Keratinocyte (primary cell): ENCODE measurements at regions not wholly inside any gene's neighbourhood (a gene's known extent, or its start where the extent isn't known, plus 50 kb on each side); places are given as distances from the start of the nearest gene placed in this dataset.

Source experiments
- DNase-seq: peaks from one replicate; pipeline ENCODE4 v3.0.0-alpha.2; 2011; ENCODE audit warnings: low read depth, missing footprints, low spot score
- FAIRE-seq: peaks from 2 replicates; lab custom pipeline; 2011; peaks lifted over from hg19 to GRCh38; lab: Jason Lieb, UNC
- H2AFZ ChIP-seq: 2 replicates; pipeline ENCODE4 v1.6.0; 2012; ENCODE audit warnings: low read length, control low read depth, inconsistent platforms; ENCODE audit not compliant: control insufficient read depth
- H3K27ac ChIP-seq: 2 replicates; pipeline ENCODE4 v1.5.1; 2011; ENCODE audit warnings: low read length; ENCODE audit not compliant: control insufficient read depth, insufficient read depth
- H3K27me3 ChIP-seq: 3 replicates; pipeline ENCODE4 v1.6.0; 2011; ENCODE audit warnings: low read length; ENCODE audit not compliant: control insufficient read depth, insufficient read depth; ENCODE audit errors: extremely low read depth
- H3K36me3 ChIP-seq, 2 experiments: 2 replicates in 1 of 2; 3 replicates in 1 of 2; pipeline ENCODE4 v1.5.1; 2011; ENCODE audit warnings: low read length in 2 of 2, mild to moderate bottlenecking in 1 of 2; ENCODE audit not compliant: control insufficient read depth in 2 of 2, insufficient read depth in 2 of 2; ENCODE audit errors: extremely low read depth in 1 of 2
- H3K4me1 ChIP-seq: 3 replicates; pipeline ENCODE4 v1.5.1; 2011; ENCODE audit warnings: low read length; ENCODE audit not compliant: control insufficient read depth, insufficient read depth; ENCODE audit errors: extremely low read depth
- H3K4me2 ChIP-seq: 3 replicates; pipeline ENCODE4 v1.6.0; 2011; ENCODE audit warnings: low read depth, low read length; ENCODE audit not compliant: control insufficient read depth, insufficient read depth; ENCODE audit errors: extremely low read depth
- H3K4me3 ChIP-seq, 3 experiments: fragments of 200-600 bp in 1 of 3; sonication (generic) in 1 of 3; 2 replicates in 2 of 3; 3 replicates in 1 of 3; pipeline ENCODE4 v1.5.1; 2011 to 2016; ENCODE audit warnings: low read length in 3 of 3, mild to moderate bottlenecking in 3 of 3, control low read depth in 2 of 3, inconsistent platforms in 1 of 3, low read depth in 1 of 3, mixed read lengths in 1 of 3, mixed run types in 1 of 3, moderate library complexity in 1 of 3; ENCODE audit not compliant: control insufficient read depth in 2 of 3, insufficient read depth in 2 of 3; ENCODE audit errors: extremely low read depth in 1 of 3
- H3K79me2 ChIP-seq: 2 replicates; pipeline ENCODE4 v1.6.0; 2012; ENCODE audit warnings: low read length; ENCODE audit not compliant: control insufficient read depth, insufficient read depth
- H3K9ac ChIP-seq: 3 replicates; pipeline ENCODE4 v1.6.0; 2011; ENCODE audit warnings: low read length; ENCODE audit not compliant: control insufficient read depth, insufficient read depth; ENCODE audit errors: extremely low read depth
- H3K9me1 ChIP-seq: 3 replicates; pipeline ENCODE4 v1.6.0; 2011; ENCODE audit warnings: low read length; ENCODE audit not compliant: control insufficient read depth, insufficient read depth; ENCODE audit errors: extremely low read depth
- H3K9me3 ChIP-seq: 2 replicates; pipeline ENCODE4 v1.5.1; 2012; ENCODE audit warnings: low read depth, low read length; ENCODE audit not compliant: control insufficient read depth
- H4K20me1 ChIP-seq: 3 replicates; pipeline ENCODE4 v1.6.0; 2011; ENCODE audit warnings: low read length; ENCODE audit not compliant: control insufficient read depth, insufficient read depth; ENCODE audit errors: extremely low read depth
- EZH2 ChIP-seq: IDR thresholded peaks from one replicate; pipeline ENCODE4 v1.6.1; 2012; ENCODE audit warnings: inconsistent platforms, mild to moderate bottlenecking, low read length, moderate library complexity
- dilution Hi-C: fragments of 300-500 bp; cut with MboI; formaldehyde crosslinking; loops from one replicate; pipeline ENCODE4 v1.7.0; 2020; ENCODE audit warnings: low sequenced_read_pairs; ENCODE audit not compliant: extremely low pct_ligation_motif_present
- TF ChIP-seq, protein P1 (sequence below), 3 experiments: IDR thresholded peaks in 1 of 3; conservative IDR thresholded peaks in 1 of 3; optimal IDR thresholded peaks in 1 of 3; 2 replicates in 2 of 3; 3 replicates in 1 of 3; pipeline versions ENCODE3 to v1.5.1; 2011; ENCODE audit warnings: low read length in 3 of 3, mild to moderate bottlenecking in 3 of 3, moderate library complexity in 2 of 3, control low read depth in 1 of 3, inconsistent platforms in 1 of 3; ENCODE audit not compliant: insufficient read depth in 2 of 3; ENCODE audit errors: extremely low read depth in 1 of 3

DNA sequence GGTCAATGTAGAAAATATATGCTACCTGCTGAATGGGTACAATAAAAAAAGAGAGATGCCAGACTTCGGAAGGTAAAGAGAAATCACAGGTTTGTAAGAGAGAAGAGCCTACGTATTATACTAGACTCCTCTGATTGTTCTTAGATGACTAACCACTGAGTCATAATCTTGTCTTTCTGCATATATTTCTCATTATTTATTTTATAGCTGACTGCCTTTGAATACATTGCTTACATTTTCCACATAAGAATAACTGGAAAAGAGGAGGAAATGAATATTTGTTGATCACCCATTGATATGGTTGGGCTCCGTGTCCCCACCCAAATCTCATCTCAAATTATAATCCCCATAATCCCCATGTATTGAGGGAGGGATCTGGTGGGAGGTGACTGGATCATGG, 90.3 kb upstream of the RAB27B start:
- Histone ChIP-seq H3K36me3 (no peaks in the 10 kb centered on the region), H3K27ac (peak overlapping the region; percentile 48), H3K9me3 (no peaks in the 10 kb centered on the region), H4K20me1 (no peaks in the 10 kb centered on the region), H3K4me1 (peaks cover 20% of the 10 kb centered on the region), H3K9me1 (no peaks in the 10 kb centered on the region), H3K79me2 (no peaks in the 10 kb centered on the region), H3K4me3 (no peak overlapping the region), H2AFZ (no peak overlapping the region), H3K27me3 (no peaks in the 10 kb centered on the region), H3K4me2 (no peak overlapping the region), H3K9ac (no peak overlapping the region)
- DNase-seq (peak; percentile 17), FAIRE-seq (peak; percentile 71)
- TF ChIP-seq EZH2, result no peak
- TF ChIP-seq, protein P1, sequence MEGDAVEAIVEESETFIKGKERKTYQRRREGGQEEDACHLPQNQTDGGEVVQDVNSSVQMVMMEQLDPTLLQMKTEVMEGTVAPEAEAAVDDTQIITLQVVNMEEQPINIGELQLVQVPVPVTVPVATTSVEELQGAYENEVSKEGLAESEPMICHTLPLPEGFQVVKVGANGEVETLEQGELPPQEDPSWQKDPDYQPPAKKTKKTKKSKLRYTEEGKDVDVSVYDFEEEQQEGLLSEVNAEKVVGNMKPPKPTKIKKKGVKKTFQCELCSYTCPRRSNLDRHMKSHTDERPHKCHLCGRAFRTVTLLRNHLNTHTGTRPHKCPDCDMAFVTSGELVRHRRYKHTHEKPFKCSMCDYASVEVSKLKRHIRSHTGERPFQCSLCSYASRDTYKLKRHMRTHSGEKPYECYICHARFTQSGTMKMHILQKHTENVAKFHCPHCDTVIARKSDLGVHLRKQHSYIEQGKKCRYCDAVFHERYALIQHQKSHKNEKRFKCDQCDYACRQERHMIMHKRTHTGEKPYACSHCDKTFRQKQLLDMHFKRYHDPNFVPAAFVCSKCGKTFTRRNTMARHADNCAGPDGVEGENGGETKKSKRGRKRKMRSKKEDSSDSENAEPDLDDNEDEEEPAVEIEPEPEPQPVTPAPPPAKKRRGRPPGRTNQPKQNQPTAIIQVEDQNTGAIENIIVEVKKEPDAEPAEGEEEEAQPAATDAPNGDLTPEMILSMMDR (optimal IDR thresholded peaks at IDR 0.05 in 1 of 3, IDR thresholded peaks at IDR 0.05 in 1 of 3, conservative IDR thresholded peaks at IDR 0.05 in 1 of 3; ENCODE audit: extremely low read depth in 1 of 3, insufficient read depth in 2 of 3, low read length in 3 of 3), result no peak
- dilution Hi-C loops, result no loop called here

DNA sequence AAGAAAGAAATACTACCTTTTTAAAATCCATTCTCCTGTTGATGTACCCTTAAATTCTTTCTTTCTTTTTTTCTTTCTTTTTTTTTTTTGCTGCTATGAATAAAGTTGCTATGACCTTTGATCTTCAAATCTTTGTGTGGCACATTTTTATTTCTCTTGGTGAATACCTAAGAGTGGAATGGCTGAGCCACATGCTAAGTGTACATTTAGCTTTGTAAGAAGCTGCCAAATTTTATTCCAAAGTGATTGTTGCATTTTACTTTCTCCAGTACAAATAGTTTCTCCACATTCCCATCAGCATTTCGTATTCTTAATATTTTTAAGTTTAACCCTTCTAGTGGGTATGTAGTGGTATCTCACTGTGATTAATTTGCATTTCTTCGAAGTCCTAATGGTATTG, 88.8 kb upstream of the RAB27B start:
- Histone ChIP-seq H3K9me3 (no peaks in the 10 kb centered on the region), H3K9ac (no peak overlapping the region), H3K27me3 (no peaks in the 10 kb centered on the region), H3K79me2 (no peaks in the 10 kb centered on the region), H4K20me1 (no peaks in the 10 kb centered on the region), H3K4me1 (peaks cover 20% of the 10 kb centered on the region), H3K27ac (peak overlapping the region; percentile 33), H3K4me3 (no peak overlapping the region), H3K4me2 (no peak overlapping the region), H3K9me1 (no peaks in the 10 kb centered on the region), H3K36me3 (no peaks in the 10 kb centered on the region), H2AFZ (no peak overlapping the region)
- DNase-seq, result no peak
- FAIRE-seq, result no peak
- dilution Hi-C loops, result no loop called here
- TF ChIP-seq, protein P1 (optimal IDR thresholded peaks at IDR 0.05 in 1 of 3, IDR thresholded peaks at IDR 0.05 in 1 of 3, conservative IDR thresholded peaks at IDR 0.05 in 1 of 3; ENCODE audit: extremely low read depth in 1 of 3, insufficient read depth in 2 of 3, low read length in 3 of 3), result no peak
- TF ChIP-seq EZH2, result no peak
